ENCODE measurements at regions not wholly inside any gene's neighbourhood (a gene's known extent, or its start where the extent isn't known, plus 50 kb on each side); places are given as distances from the start of the nearest gene placed in this dataset.

- TF ChIP-seq CTCF (IDR thresholded peaks at IDR 0.05): no peak
- no peak for TF ChIP-seq EP300 (IDR thresholded peaks at IDR 0.05)
- TF ChIP-seq POLR2A (IDR thresholded peaks at IDR 0.05): no peak
Measured at GRCh38 chr5:124956471-124957029, 210.1 kb upstream of the ZNF608 start.

Data from tibial nerve (tissue), 4 donors.